GM12891 (cell line): ENCODE measurements at regions not wholly inside any gene's neighbourhood (a gene's known extent, or its start where the extent isn't known, plus 50 kb on each side); places are given as distances from the start of the nearest gene placed in this dataset.

ENCODE experiments used
- DNase-seq: peaks from one replicate; pipeline ENCODE4 v3.0.0; 2011; ENCODE audit warnings: low spot score; ENCODE audit not compliant: insufficient read length
- FAIRE-seq: peaks from 2 replicates; lab custom pipeline; 2011; peaks lifted over from hg19 to GRCh38; lab: Jason Lieb, UNC
- PAX5 ChIP-seq: IDR thresholded peaks from 2 replicates; pipeline ENCODE4 v1.6.1; 2011; ENCODE audit warnings: low read length, moderate library complexity, mild to moderate bottlenecking; ENCODE audit not compliant: insufficient read depth, severe bottlenecking
- POLR2A ChIP-seq: IDR thresholded peaks from 2 replicates; pipeline ENCODE4 v1.6.1; 2011; ENCODE audit warnings: low read depth, low read length, control low read depth
- POLR2AphosphoS5 ChIP-seq: IDR thresholded peaks from 2 replicates; pipeline ENCODE4 v1.6.1; 2011; ENCODE audit warnings: low read depth, low read length, control low read depth
- POU2F2 ChIP-seq: IDR thresholded peaks from 2 replicates; pipeline ENCODE4 v1.6.1; 2011; ENCODE audit warnings: low read depth, mild to moderate bottlenecking, control low read depth, low read length, moderate library complexity
- SPI1 ChIP-seq: IDR thresholded peaks from 2 replicates; pipeline ENCODE4 v1.6.1; 2011; ENCODE audit warnings: low read depth, low read length, control low read depth
- TAF1 ChIP-seq: IDR thresholded peaks from 2 replicates; pipeline ENCODE4 v1.6.1; 2011; ENCODE audit warnings: low read depth, low read length, control low read depth

DNA sequence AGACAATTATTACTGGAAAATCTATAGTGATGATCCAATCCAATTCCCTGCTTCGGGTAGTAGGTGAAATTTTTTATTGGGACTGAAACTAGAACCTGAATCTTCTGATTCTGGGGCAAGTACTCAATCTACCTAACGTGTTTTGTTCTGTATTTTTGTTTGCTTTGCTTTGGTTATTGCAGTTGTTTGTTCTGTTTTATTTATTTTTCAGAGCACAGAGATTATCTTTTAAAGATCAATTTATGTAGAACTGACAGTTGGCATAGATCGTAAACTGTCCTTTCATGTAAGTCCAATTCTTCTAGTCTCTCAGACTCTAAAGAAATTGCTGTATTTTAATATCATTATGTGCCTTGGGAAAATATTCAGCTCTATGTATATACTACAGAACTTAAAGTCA lies 401.6 kb downstream of the ANXA1 start:
- FAIRE-seq (no peak), DNase-seq (no peak)
- TF ChIP-seq POU2F2 (no peak), PAX5 (no peak)

DNA sequence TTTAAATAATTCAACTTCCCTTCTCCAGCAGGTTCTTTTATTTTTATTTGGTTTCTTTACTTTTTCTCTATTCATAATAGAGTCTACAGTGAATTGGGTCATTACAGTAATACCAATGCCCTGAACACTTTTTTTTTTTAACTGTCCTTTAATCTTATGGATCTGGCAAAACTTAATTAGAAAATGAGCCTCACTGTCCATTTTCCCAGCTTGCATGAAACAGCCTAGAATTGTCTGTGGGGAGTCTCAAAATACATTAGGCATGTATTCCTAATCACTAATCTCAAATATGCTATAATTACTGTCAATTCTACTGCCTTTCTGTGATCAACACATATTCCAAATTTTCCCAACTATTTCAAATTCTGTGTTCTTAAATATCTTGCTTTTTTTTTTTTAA lies 406.8 kb downstream of the ANXA1 start:
- DNase-seq (no peak), FAIRE-seq (no peak)
- TF ChIP-seq POU2F2 = no peak
- no peak for TF ChIP-seq TAF1
- TF ChIP-seq POLR2A = no peak
- TF ChIP-seq PAX5 = no peak
- TF ChIP-seq POLR2AphosphoS5 = no peak
- TF ChIP-seq SPI1 = no peak

DNA sequence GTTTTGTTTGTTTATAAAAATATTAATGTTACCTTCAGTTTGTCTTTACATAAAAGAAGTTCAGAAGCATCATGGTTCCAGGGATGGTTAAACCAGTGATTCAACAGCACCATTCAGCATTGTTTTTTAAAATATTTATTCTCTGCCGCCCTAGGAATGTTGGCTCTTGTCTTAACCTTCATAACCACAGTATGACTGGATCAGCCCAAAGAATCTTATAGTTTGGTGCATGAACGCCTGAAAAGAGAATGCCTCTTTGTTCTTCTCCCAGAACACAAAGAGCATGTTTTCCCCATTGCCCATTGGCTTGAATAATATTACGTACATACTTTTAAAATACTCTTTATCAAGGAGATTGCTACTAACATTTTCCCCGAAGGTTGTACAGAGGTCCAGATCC lies 413.4 kb downstream of the ANXA1 start:
- DNase-seq (no peak), FAIRE-seq (no peak)
- no peak for TF ChIP-seq SPI1

DNA sequence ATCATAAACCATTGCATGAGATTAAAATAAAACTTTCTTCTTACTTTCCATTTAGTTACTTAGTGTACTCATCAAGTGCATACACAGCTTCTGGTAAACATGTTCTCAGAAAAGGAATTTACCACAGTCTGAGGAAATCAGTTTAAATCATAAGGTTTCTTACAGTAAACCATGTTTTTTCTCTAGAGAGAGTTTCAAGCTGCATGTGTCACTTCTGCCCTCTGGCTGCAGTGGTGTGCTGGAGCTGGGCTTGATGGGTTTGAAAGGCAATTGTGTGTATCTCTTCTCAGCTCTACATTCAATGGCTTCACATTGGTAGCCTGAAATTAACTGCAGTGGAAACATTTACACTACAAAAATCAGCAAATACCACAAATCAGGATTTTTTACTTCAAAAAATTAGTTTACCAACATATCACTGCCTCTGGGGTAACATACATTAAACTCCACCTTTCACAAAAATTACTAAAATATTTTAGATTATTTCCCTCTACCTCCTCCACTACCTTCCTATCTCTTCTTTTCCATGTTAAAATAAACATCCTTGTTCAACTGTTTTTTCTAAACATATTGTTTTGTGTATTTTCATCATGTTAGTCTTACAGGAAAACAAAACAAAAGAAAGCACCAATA lies 414.3 kb downstream of the ANXA1 start:
- DNase-seq = no peak
- FAIRE-seq = no peak

DNA sequence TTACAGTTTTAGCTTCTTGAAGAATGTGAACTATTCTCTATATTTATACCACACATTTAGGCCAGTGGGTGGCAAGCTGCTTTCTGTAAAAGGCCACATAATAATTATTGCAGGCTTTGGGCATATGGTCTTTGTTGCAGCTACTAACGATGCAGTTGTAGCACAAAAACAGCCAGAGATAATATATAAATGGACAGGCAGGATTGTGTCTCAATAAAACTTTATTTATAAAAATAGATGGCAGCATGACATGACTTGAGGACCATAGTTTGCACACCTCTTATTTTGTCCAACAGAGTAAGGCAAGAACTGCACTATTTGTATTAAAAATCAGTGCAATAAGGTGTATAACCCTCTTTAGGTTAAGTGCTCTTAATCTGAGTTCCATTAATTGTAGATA lies 415.0 kb downstream of the ANXA1 start:
- DNase-seq (no peak), FAIRE-seq (no peak)
- TF ChIP-seq POU2F2 (no peak), SPI1 (no peak), PAX5 (no peak), POLR2A (no peak), TAF1 (no peak), POLR2AphosphoS5 (no peak)

More for the DNA sequence above, 414.3 kb downstream of the ANXA1 start:
- TF ChIP-seq SPI1 (no peak), TAF1 (no peak), PAX5 (no peak), POLR2A (no peak), POLR2AphosphoS5 (no peak), POU2F2 (no peak)

DNA sequence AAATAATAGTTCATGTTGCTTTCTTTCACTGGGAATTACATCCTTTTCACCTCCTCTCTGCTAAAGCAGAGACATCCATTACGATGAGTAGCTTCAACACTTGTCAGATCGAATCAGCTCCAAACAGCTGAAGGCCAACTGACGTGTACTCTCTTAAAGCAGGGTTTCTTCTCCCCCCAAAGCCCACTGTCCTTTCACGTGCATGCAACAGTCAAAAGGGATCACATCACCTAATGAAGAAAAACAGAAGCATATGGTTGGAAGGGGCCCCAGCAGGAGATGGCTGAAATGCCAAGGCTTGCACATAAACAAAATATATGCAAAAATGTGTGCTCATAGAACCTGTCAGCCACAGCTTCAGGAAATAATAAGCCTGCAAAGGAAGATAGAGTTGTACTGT lies 421.6 kb downstream of the ANXA1 start:
- FAIRE-seq (no peak), DNase-seq (no peak)
- TF ChIP-seq SPI1 (no peak), TAF1 (no peak), PAX5 (no peak), POU2F2 (no peak), POLR2AphosphoS5 (no peak), POLR2A (no peak)

DNA sequence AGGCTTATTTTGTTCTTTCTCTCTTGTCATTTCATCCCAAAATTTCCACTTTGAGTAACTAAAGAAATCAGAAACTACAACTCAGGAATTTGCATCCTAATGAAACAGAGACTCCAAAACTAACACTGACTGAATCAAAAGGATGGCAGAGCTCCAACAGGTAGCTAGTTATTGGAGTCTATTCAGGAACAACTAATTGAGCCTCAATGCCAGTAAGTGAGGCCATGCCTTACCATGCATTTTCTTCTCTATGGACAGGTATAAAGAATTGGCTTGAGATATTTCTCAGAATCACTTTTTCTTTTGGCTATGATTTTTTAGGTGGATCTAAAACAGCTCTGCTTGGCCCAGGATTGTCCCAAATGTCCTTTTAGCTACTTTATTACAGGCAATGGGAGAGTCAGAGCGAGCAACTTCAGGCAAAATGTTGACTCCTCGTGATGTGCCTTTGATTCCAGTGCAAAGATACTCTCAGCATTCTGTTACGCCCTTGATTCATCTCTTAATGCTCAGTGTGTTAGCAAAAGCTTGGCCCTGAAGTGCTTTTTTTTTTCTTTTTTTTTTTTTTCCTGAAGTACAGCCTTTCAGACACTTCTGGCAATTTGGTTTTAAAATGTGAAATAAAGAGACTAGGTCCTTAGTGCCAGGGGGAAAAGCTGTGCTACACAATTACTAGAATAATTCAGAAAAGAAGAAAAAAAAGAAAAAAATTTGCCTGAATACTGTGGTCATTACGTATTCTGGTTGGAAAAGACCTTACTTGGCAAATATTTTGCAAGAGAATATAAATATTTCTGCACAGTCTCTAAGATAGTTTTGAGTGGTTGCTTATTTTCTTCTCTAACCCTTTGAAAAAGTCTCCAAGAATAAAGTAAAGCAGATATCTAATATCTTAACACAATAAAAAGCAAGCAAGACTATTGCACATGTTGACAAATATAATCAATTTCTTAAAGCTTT lies 423.7 kb downstream of the ANXA1 start:
- no peak for TF ChIP-seq POLR2AphosphoS5
- TF ChIP-seq POU2F2 = no peak
- no peak for TF ChIP-seq POLR2A
- no peak for TF ChIP-seq PAX5
- TF ChIP-seq TAF1 = no peak
- no peak for TF ChIP-seq SPI1
- no peak for DNase-seq

DNA sequence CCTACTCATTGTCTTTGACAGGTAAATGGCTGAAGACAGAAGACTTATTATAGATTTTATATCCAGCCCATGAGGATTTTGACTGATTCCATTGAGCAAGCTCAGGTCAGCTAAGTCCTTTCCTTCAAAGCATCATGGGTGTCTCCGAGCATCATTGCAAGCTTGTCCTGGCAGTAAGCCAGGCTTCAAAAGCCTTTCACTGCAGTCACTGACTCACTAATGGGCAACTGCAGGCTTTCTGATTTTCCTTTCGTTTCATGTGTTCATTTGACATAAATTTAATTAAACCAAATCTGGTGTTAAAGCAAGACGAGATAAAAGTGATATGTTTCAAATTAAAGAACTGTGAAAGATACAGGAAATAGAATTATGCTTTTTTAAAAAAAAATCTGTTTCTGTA lies 426.2 kb downstream of the ANXA1 start:
- FAIRE-seq (no peak), DNase-seq (no peak)
- TF ChIP-seq SPI1 (no peak), POLR2A (no peak), POLR2AphosphoS5 (no peak), TAF1 (no peak), POU2F2 (no peak)

More for the DNA sequence above, 423.7 kb downstream of the ANXA1 start:
- no peak for FAIRE-seq

DNA sequence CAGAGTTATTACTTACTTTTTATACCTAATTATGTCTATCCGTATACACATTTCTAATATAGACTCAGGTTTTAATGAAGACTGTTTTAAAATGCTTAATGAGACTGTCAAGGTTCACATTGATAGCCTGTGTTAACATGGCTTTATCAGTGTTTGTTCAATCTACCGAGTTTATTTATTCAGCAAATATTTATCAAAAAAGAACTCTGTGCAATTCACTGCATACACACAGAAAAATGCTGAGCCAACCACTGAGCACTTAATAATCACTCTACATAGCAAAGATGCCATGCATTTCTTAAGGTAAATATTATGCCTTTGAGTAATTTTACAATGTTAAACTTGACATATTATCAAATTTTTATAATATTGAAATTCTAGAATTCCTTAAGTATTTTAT lies 428.2 kb downstream of the ANXA1 start:
- no peak for DNase-seq
- TF ChIP-seq POLR2A (no peak), POLR2AphosphoS5 (no peak), SPI1 (no peak), POU2F2 (no peak), TAF1 (no peak), PAX5 (no peak)
- FAIRE-seq = no peak
